Fibroblast of the aortic adventitia (primary cell): ENCODE measurements at regions not wholly inside any gene's neighbourhood (a gene's known extent, or its start where the extent isn't known, plus 50 kb on each side); places are given as distances from the start of the nearest gene placed in this dataset.
"Not testable (repeated sequence)": the region's sequence is repeated elsewhere in the genome, so short reads cannot be mapped to it uniquely, and the experiment has no call there.

Source experiments
- DNase-seq: peaks from one replicate; pipeline ENCODE4 v3.0.0-alpha.2; 2010; ENCODE audit warnings: low read depth
- H3K4me3 ChIP-seq: 2 replicates; pipeline ENCODE4 v1.5.1; 2011; ENCODE audit warnings: low read depth, mild to moderate bottlenecking, control low read depth, low read length, moderate library complexity
- TF ChIP-seq, protein P1 (sequence below): IDR thresholded peaks from 2 replicates; pipeline ENCODE4 v1.5.1; 2011; ENCODE audit warnings: mild to moderate bottlenecking, low read length, control low read depth, inconsistent platforms; ENCODE audit not compliant: insufficient read depth

DNA sequence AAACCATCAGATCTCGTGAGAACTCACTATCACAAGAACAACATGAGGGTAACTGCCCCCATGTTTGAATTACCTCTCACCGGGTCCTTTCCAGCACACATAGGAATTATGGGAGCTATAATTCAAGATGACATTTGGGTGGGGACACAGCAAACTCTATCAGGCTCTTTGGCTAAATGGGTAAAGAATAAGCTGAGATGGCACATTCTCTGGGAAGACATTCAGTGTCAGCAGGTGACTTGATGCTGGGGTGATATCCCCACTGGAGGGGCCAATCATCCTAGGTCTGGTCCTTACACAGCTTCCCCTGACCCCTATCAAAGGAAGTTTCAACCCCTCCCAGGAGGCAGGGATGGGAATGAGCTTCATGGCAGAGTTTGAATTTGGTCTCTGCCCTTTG, 664.0 kb upstream of the EEF2KMT start:
- H3K4me3 ChIP-seq = no peak overlapping the region
- DNase-seq = no peak
- TF ChIP-seq, protein P1, sequence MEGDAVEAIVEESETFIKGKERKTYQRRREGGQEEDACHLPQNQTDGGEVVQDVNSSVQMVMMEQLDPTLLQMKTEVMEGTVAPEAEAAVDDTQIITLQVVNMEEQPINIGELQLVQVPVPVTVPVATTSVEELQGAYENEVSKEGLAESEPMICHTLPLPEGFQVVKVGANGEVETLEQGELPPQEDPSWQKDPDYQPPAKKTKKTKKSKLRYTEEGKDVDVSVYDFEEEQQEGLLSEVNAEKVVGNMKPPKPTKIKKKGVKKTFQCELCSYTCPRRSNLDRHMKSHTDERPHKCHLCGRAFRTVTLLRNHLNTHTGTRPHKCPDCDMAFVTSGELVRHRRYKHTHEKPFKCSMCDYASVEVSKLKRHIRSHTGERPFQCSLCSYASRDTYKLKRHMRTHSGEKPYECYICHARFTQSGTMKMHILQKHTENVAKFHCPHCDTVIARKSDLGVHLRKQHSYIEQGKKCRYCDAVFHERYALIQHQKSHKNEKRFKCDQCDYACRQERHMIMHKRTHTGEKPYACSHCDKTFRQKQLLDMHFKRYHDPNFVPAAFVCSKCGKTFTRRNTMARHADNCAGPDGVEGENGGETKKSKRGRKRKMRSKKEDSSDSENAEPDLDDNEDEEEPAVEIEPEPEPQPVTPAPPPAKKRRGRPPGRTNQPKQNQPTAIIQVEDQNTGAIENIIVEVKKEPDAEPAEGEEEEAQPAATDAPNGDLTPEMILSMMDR = no peak

DNA sequence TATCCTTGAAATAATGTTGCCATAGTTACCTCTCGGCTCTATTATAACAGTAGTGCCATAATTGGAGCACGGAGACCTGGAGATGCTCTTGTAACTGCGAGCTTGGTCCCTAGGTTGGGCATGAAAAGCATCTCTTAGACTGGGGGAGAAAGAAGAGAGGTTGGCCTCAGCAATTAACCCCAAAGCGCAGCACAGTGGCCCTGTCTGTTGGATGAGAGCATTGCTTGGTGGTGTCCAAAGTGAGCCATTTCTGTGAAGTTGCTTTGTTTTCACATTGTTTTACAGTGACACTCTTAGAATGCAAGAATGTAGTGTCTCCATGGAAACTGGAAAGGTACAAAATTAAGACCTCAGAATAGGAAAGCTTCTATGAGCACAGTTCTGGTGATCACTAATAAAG, 660.7 kb upstream of the EEF2KMT start:
- H3K4me3 ChIP-seq = no peak overlapping the region
- TF ChIP-seq, protein P1 = no peak
- no peak for DNase-seq

DNA sequence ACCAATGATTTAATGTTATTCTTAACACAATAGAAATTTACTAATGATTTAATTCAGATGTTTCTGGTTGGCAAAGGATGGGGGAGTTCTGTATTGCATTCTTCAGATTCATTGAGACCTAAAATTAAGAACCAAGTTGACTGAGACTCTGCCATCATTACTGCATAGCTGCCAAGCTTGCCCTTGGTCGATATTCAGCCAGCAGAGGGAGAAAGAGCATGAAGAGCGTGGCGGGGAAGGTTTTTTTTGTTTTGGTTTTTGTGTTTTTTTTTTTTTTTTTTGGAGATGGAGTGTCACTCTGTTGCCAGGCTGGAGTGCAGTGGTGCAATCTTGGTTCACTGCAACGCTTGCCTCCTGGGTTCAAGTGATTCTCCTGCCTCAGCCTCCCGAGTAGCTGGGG, 659.4 kb upstream of the EEF2KMT start:
- TF ChIP-seq, protein P1 = no peak
- H3K4me3 ChIP-seq = no peak overlapping the region
- no peak for DNase-seq

DNA sequence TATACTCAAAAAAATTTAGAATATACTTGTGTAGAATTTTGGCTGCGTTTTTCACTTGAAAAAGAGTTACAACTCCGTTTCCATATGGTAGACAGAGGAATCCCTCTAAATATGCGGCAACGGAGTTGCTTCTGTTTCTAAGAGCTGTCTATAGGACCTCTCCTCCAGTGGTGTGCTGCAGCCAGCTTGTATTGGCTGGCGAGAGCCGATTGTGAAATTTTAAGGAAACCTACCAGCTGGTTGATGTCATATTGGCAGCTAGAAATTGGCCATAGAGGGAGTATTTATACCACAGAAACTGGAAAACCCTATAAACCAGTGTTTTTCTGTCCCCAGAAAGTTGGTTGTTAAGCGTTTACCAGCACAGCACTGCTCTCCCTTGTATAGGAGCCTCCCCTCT, 655.8 kb upstream of the EEF2KMT start:
- DNase-seq = no peak
- no peak overlapping the region for H3K4me3 ChIP-seq
- TF ChIP-seq, protein P1 = no peak

DNA sequence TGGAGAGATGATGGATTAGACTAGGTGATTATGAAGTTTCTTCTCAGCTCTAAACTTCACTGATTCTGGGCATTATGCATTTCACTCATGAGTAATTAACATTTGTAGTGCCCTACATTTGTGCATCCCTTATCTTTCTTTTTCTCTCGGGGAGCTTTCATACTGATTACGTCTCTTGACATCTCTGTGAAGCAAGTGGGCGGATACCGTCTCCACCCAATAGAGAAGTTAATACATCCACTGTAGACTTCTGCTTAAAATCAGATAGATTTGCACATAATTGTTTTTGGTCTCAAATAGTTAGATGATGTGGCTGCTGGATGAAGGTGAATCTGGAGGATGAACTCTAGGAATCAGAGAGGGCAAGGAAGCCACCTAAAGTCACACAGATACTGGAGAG, 653.6 kb upstream of the EEF2KMT start:
- no peak overlapping the region for H3K4me3 ChIP-seq
- TF ChIP-seq, protein P1 = no peak
- DNase-seq = no peak

DNA sequence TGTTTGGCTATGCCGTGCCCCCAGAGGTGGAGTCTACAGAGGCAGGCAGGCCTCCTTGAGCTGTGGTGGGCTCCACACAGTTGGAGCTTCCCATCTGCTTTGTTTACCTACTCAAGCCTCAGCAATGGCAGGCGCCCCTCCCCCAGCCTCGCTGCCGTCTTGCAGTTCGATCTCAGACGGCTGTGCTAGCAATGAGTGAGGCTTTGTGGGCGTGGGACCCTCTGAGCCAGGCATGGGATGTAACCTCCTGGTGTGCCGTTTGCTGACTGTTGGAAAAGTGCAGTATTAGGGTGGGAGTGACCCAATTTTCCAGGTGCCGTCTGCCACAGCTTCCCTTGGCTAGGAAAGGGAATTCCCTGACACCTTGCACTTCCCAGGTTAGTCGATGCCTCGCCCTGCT, 652.8 kb upstream of the EEF2KMT start:
- DNase-seq, H3K4me3 ChIP-seq: not testable (repeated sequence)

DNA sequence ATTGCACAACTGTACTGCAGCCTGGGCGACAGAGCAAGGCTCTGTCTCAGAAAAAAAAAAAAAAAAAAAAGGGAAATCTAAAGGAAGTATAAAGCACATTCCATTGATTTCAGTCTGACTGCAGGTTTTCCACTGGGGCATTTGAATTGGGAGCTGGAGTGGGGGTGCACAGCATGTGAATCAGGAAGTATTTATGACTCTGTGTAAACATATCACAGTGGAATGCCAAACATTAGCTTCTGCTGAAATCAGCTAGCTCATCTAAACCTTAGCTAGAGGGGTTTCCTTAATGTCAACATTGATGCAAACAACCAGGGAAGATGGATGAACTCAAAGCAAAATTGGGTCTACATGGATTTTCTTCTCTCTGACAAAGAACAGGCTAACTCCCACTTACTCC, 641.0 kb upstream of the EEF2KMT start:
- TF ChIP-seq, protein P1 = no peak
- no peak for DNase-seq
- H3K4me3 ChIP-seq = no peak overlapping the region
